Tibial nerve (tissue), 4 donors: ENCODE measurements at regions not wholly inside any gene's neighbourhood (a gene's known extent, or its start where the extent isn't known, plus 50 kb on each side); places are given as distances from the start of the nearest gene placed in this dataset.

ENCODE experiments used
- CTCF ChIP-seq, 5 experiments: fragments of 200-600 bp in 3 of 5; fragments of 450-650 bp in 2 of 5; sonication (generic) in 3 of 5; IDR thresholded peaks; one replicate each; pipeline ENCODE4 v1.5.1; 2016 to 2019; ENCODE audit warnings: antibody characterized with exemption in 5 of 5, mild to moderate bottlenecking in 3 of 5, moderate library complexity in 2 of 5
- EP300 ChIP-seq, 2 donors: sonication (generic); formaldehyde crosslinking; IDR thresholded peaks; one replicate each; pipeline ENCODE4 v1.6.1; 2017; ENCODE audit warnings: antibody characterized with exemption in 2 of 2, mild to moderate bottlenecking in 1 of 2
- POLR2A ChIP-seq, 2 donors: fragments of 450-650 bp; IDR thresholded peaks; one replicate each; pipeline ENCODE4 v1.6.1; 2017; ENCODE audit warnings: antibody characterized with exemption in 2 of 2, mild to moderate bottlenecking in 2 of 2, moderate library complexity in 2 of 2

GRCh38 chr11:82007521-82007920, 726.1 kb downstream of the FAM181B start:
- TF ChIP-seq CTCF (IDR thresholded peaks at IDR 0.05) = no peak
- TF ChIP-seq POLR2A (IDR thresholded peaks at IDR 0.05) = no peak
- no peak for TF ChIP-seq EP300 (IDR thresholded peaks at IDR 0.05)
